ENCODE measurements at regions not wholly inside any gene's neighbourhood (a gene's known extent, or its start where the extent isn't known, plus 50 kb on each side); places are given as distances from the start of the nearest gene placed in this dataset.
"Not testable (repeated sequence)": the region's sequence is repeated elsewhere in the genome, so short reads cannot be mapped to it uniquely, and the experiment has no call there.

- DNase-seq, result not testable (repeated sequence)
These were observed 80.7 kb downstream of the SPTSSA start for GRCh38 chr14:34381304-34381703.

- no peak for DNase-seq
These were observed 81.6 kb downstream of the SPTSSA start for GRCh38 chr14:34380471-34380845.

GRCh38 chr14:34379816-34380470 lies 82.1 kb downstream of the SPTSSA start:
- DNase-seq, result peak; percentile 23

GRCh38 chr14:34376649-34377267 lies 85.3 kb downstream of the SPTSSA start:
- no peak for DNase-seq

- no peak for DNase-seq
These were observed 86.9 kb downstream of the SPTSSA start for GRCh38 chr14:34374998-34375740.

- no peak for DNase-seq
These were observed 88.8 kb downstream of the SPTSSA start for GRCh38 chr14:34373191-34373590.

- DNase-seq, result no peak
These were observed 89.3 kb downstream of the SPTSSA start for GRCh38 chr14:34372786-34373185.

GRCh38 chr14:34369648-34370030 lies 92.4 kb downstream of the SPTSSA start:
- no peak for DNase-seq

- no peak for DNase-seq
These were observed 92.9 kb downstream of the SPTSSA start for GRCh38 chr14:34368971-34369647.

GRCh38 chr14:34368115-34368970 lies 93.7 kb downstream of the SPTSSA start:
- DNase-seq, result no peak

GRCh38 chr14:34365309-34365915 lies 96.6 kb downstream of the SPTSSA start:
- no peak for DNase-seq

GRCh38 chr14:34364201-34364600 lies 97.8 kb downstream of the SPTSSA start:
- no peak for DNase-seq

GRCh38 chr14:34363733-34364134 lies 98.3 kb downstream of the SPTSSA start:
- no peak for DNase-seq

- no peak for DNase-seq
These were observed 99.3 kb downstream of the SPTSSA start for GRCh38 chr14:34362641-34363251.

GRCh38 chr14:34361504-34362011 lies 100.5 kb downstream of the SPTSSA start:
- DNase-seq, result no peak

- no peak for DNase-seq
These were observed 102.5 kb downstream of the SPTSSA start for GRCh38 chr14:34359420-34360117.

- DNase-seq, result no peak
These were observed 105.8 kb downstream of the SPTSSA start for GRCh38 chr14:34356264-34356654.

GRCh38 chr14:34355584-34356263 lies 106.3 kb downstream of the SPTSSA start:
- peak; percentile 68 for DNase-seq

- DNase-seq, result peak; percentile 43
These were observed 107.5 kb downstream of the SPTSSA start for GRCh38 chr14:34354556-34354955.

GRCh38 chr14:34350903-34351302 lies 111.1 kb downstream of the SPTSSA start:
- DNase-seq, result no peak

Data from fibroblast of skin of right biceps (primary cell).